ENCODE measurements at regions not wholly inside any gene's neighbourhood (a gene's known extent, or its start where the extent isn't known, plus 50 kb on each side); places are given as distances from the start of the nearest gene placed in this dataset.
A peak's percentile ranks its signal among the peaks of the same experiment; 100 is the strongest.

DNA sequence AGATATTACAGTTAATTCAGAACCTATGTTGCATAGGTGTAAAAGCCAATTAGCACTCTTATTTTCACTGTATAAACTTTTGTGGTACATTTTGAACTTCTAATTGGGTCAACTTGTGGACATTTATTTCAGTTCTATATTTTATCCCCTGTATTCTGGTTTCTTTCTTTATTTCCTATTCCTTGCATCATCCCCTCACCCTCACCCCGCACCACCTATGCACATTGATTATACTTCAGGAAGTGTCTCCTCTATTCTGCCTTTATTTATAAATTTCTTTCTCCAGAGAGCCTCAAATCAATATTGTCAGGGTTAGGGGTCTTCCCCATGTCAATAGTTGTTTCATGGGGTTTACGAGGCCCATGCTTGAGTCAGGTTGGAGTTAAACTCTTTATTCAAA lies 83.1 kb downstream of the TEX13C start:
- FAIRE-seq (no peak), DNase-seq (ENCODE audit: low read depth) (no peak)
- no peaks in the 10 kb centered on the region for H3K4me1 Mint-ChIP-seq (ENCODE audit: low read depth, unreplicated experiment)
- Histone ChIP-seq H3K27me3 (ENCODE audit: insufficient read depth, low read length) (no peaks in the 10 kb centered on the region), H3K4me2 (ENCODE audit: low read length) (no peak overlapping the region), H3K36me3 (ENCODE audit: insufficient read depth, low read length) (no peaks in the 10 kb centered on the region), H3K4me1 (ENCODE audit: insufficient read depth, low read length) (no peaks in the 10 kb centered on the region), H4K20me1 (ENCODE audit: insufficient read depth, low read length) (no peaks in the 10 kb centered on the region), H3K79me2 (ENCODE audit: insufficient read depth, low read length) (no peaks in the 10 kb centered on the region), H3K27ac (ENCODE audit: low read depth, low read length) (no peak overlapping the region), H3K9ac (ENCODE audit: low read length) (no peak overlapping the region), H3K9me3 (ENCODE audit: insufficient read depth, low read depth, low read length) (no peaks in the 10 kb centered on the region), H3K4me3 (ENCODE audit: insufficient read depth, low read depth, low read length) (no peak overlapping the region), H2AFZ (ENCODE audit: low read depth, low read length) (no peak overlapping the region)
- H3K4me3 Mint-ChIP-seq (ENCODE audit: unreplicated experiment) = no peak overlapping the region
- H3K9me3 Mint-ChIP-seq (ENCODE audit: unreplicated experiment) = no peaks in the 10 kb centered on the region
- no peaks in the 10 kb centered on the region for H3K36me3 Mint-ChIP-seq (ENCODE audit: low read depth, unreplicated experiment)
- no peaks in the 10 kb centered on the region for H3K27me3 Mint-ChIP-seq (ENCODE audit: low read depth, unreplicated experiment)
- no peak overlapping the region for H3K27ac Mint-ChIP-seq (ENCODE audit: unreplicated experiment)
- TF ChIP-seq EZH2 (IDR thresholded peaks at IDR 0.05; ENCODE audit: insufficient read depth, low read length) = no peak
- TF ChIP-seq, protein P1, sequence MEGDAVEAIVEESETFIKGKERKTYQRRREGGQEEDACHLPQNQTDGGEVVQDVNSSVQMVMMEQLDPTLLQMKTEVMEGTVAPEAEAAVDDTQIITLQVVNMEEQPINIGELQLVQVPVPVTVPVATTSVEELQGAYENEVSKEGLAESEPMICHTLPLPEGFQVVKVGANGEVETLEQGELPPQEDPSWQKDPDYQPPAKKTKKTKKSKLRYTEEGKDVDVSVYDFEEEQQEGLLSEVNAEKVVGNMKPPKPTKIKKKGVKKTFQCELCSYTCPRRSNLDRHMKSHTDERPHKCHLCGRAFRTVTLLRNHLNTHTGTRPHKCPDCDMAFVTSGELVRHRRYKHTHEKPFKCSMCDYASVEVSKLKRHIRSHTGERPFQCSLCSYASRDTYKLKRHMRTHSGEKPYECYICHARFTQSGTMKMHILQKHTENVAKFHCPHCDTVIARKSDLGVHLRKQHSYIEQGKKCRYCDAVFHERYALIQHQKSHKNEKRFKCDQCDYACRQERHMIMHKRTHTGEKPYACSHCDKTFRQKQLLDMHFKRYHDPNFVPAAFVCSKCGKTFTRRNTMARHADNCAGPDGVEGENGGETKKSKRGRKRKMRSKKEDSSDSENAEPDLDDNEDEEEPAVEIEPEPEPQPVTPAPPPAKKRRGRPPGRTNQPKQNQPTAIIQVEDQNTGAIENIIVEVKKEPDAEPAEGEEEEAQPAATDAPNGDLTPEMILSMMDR (IDR thresholded peaks at IDR 0.05; ENCODE audit: insufficient read depth, low read depth, low read length) = no peak

DNA sequence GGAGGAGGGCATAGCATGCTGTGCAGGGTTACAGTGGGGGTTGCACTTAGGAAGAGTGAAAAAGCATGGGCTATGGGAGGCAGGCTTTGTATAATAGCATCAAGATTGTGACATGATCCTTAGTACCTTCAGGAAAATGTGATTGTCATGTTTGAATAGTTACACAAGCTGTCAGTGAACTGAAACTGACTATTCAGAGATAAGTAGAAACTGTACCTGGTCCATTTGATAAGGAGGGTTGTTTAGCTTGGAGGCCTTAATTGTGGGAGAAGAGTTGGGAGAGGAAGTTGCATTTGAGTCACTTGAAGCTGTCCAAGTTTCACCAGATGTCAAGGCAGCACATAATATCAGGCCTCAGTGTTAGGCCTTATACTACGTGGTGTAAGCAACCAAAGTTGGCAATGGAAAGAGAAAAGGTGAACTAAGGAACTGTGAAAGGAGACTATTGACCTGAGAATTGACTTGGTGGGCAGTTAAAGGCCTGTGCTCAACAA lies 85.0 kb downstream of the TEX13C start:
- H3K9ac ChIP-seq (ENCODE audit: low read length) = no peak overlapping the region
- no peaks in the 10 kb centered on the region for H3K4me1 Mint-ChIP-seq (ENCODE audit: low read depth, unreplicated experiment)
- no peaks in the 10 kb centered on the region for H3K9me3 Mint-ChIP-seq (ENCODE audit: unreplicated experiment)
- no peaks in the 10 kb centered on the region for H3K36me3 ChIP-seq (ENCODE audit: insufficient read depth, low read length)
- no peak overlapping the region for H3K27ac ChIP-seq (ENCODE audit: low read depth, low read length)
- no peaks in the 10 kb centered on the region for H4K20me1 ChIP-seq (ENCODE audit: insufficient read depth, low read length)
- no peak overlapping the region for H3K4me3 ChIP-seq (ENCODE audit: insufficient read depth, low read depth, low read length)
- H3K79me2 ChIP-seq (ENCODE audit: insufficient read depth, low read length) = no peaks in the 10 kb centered on the region
- no peaks in the 10 kb centered on the region for H3K27me3 Mint-ChIP-seq (ENCODE audit: low read depth, unreplicated experiment)
- no peaks in the 10 kb centered on the region for H3K4me1 ChIP-seq (ENCODE audit: insufficient read depth, low read length)
- no peak overlapping the region for H3K27ac Mint-ChIP-seq (ENCODE audit: unreplicated experiment)
- H3K4me3 Mint-ChIP-seq (ENCODE audit: unreplicated experiment) = no peak overlapping the region
- no peaks in the 10 kb centered on the region for H3K9me3 ChIP-seq (ENCODE audit: insufficient read depth, low read depth, low read length)
- TF ChIP-seq, protein P1 (IDR thresholded peaks at IDR 0.05; ENCODE audit: insufficient read depth, low read depth, low read length) = no peak
- TF ChIP-seq EZH2 (IDR thresholded peaks at IDR 0.05; ENCODE audit: insufficient read depth, low read length) = no peak
- FAIRE-seq (peak; percentile 49), DNase-seq (ENCODE audit: low read depth) (no peak)
- no peak overlapping the region for H3K4me2 ChIP-seq (ENCODE audit: low read length)
- no peaks in the 10 kb centered on the region for H3K36me3 Mint-ChIP-seq (ENCODE audit: low read depth, unreplicated experiment)
- no peaks in the 10 kb centered on the region for H3K27me3 ChIP-seq (ENCODE audit: insufficient read depth, low read length)
- no peak overlapping the region for H2AFZ ChIP-seq (ENCODE audit: low read depth, low read length)

DNA sequence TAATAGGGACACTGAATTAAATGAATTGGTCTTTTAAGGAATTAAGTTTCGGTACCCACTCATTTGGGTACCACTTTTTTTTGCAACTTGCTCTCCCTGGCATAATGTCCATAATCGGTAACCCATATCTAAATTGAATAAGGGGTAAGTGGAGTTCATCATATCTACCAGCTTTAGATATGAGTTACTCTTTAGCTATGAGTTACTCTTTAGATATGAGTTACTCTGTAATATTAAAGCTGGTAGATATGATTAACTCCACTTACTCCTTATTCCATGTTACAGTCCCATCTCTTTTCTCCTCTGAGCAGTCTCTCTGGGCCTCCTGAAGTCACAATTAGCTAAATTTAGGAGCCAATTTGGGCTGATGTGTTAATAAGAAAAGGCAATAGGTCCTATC lies 85.7 kb downstream of the TEX13C start:
- H2AFZ ChIP-seq (ENCODE audit: low read depth, low read length) = no peak overlapping the region
- no peak overlapping the region for H3K9ac ChIP-seq (ENCODE audit: low read length)
- no peaks in the 10 kb centered on the region for H3K9me3 Mint-ChIP-seq (ENCODE audit: unreplicated experiment)
- no peaks in the 10 kb centered on the region for H3K36me3 ChIP-seq (ENCODE audit: insufficient read depth, low read length)
- no peaks in the 10 kb centered on the region for H3K4me1 Mint-ChIP-seq (ENCODE audit: low read depth, unreplicated experiment)
- H3K4me3 ChIP-seq (ENCODE audit: insufficient read depth, low read depth, low read length) = no peak overlapping the region
- H3K27ac ChIP-seq (ENCODE audit: low read depth, low read length) = no peak overlapping the region
- no peaks in the 10 kb centered on the region for H4K20me1 ChIP-seq (ENCODE audit: insufficient read depth, low read length)
- H3K27me3 ChIP-seq (ENCODE audit: insufficient read depth, low read length) = no peaks in the 10 kb centered on the region
- H3K27me3 Mint-ChIP-seq (ENCODE audit: low read depth, unreplicated experiment) = no peaks in the 10 kb centered on the region
- H3K9me3 ChIP-seq (ENCODE audit: insufficient read depth, low read depth, low read length) = no peaks in the 10 kb centered on the region
- H3K27ac Mint-ChIP-seq (ENCODE audit: unreplicated experiment) = no peak overlapping the region
- no peaks in the 10 kb centered on the region for H3K36me3 Mint-ChIP-seq (ENCODE audit: low read depth, unreplicated experiment)
- no peaks in the 10 kb centered on the region for H3K79me2 ChIP-seq (ENCODE audit: insufficient read depth, low read length)
- FAIRE-seq (no peak), DNase-seq (ENCODE audit: low read depth) (no peak)
- H3K4me1 ChIP-seq (ENCODE audit: insufficient read depth, low read length) = no peaks in the 10 kb centered on the region
- no peak overlapping the region for H3K4me2 ChIP-seq (ENCODE audit: low read length)
- TF ChIP-seq, protein P1 (IDR thresholded peaks at IDR 0.05; ENCODE audit: insufficient read depth, low read depth, low read length) = no peak
- no peak for TF ChIP-seq EZH2 (IDR thresholded peaks at IDR 0.05; ENCODE audit: insufficient read depth, low read length)
- H3K4me3 Mint-ChIP-seq (ENCODE audit: unreplicated experiment) = no peak overlapping the region

Data from astrocyte (in vitro differentiated cells and primary cell).